ENCODE measurements at regions not wholly inside any gene's neighbourhood (a gene's known extent, or its start where the extent isn't known, plus 50 kb on each side); places are given as distances from the start of the nearest gene placed in this dataset.

DNA sequence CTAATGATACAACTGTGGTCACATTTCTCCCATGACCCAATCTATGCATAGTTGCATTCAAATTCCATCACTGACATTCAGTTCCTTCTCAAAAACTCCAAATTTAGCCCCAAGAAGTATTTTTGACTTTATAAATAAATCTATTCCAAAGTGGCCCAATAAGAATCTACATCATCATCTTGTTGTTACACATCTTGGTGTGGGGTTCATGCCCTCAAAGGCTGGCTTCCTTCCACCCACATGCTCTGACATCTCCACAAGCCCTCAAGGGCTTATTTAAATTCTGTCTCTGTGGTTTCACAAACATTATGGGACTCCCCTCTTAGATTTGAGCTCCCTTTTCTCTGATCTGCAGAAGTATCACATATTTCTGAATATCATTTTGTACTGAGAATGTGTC lies 585.3 kb upstream of the BTBD3 start (continued):
- TF ChIP-seq, protein P1, sequence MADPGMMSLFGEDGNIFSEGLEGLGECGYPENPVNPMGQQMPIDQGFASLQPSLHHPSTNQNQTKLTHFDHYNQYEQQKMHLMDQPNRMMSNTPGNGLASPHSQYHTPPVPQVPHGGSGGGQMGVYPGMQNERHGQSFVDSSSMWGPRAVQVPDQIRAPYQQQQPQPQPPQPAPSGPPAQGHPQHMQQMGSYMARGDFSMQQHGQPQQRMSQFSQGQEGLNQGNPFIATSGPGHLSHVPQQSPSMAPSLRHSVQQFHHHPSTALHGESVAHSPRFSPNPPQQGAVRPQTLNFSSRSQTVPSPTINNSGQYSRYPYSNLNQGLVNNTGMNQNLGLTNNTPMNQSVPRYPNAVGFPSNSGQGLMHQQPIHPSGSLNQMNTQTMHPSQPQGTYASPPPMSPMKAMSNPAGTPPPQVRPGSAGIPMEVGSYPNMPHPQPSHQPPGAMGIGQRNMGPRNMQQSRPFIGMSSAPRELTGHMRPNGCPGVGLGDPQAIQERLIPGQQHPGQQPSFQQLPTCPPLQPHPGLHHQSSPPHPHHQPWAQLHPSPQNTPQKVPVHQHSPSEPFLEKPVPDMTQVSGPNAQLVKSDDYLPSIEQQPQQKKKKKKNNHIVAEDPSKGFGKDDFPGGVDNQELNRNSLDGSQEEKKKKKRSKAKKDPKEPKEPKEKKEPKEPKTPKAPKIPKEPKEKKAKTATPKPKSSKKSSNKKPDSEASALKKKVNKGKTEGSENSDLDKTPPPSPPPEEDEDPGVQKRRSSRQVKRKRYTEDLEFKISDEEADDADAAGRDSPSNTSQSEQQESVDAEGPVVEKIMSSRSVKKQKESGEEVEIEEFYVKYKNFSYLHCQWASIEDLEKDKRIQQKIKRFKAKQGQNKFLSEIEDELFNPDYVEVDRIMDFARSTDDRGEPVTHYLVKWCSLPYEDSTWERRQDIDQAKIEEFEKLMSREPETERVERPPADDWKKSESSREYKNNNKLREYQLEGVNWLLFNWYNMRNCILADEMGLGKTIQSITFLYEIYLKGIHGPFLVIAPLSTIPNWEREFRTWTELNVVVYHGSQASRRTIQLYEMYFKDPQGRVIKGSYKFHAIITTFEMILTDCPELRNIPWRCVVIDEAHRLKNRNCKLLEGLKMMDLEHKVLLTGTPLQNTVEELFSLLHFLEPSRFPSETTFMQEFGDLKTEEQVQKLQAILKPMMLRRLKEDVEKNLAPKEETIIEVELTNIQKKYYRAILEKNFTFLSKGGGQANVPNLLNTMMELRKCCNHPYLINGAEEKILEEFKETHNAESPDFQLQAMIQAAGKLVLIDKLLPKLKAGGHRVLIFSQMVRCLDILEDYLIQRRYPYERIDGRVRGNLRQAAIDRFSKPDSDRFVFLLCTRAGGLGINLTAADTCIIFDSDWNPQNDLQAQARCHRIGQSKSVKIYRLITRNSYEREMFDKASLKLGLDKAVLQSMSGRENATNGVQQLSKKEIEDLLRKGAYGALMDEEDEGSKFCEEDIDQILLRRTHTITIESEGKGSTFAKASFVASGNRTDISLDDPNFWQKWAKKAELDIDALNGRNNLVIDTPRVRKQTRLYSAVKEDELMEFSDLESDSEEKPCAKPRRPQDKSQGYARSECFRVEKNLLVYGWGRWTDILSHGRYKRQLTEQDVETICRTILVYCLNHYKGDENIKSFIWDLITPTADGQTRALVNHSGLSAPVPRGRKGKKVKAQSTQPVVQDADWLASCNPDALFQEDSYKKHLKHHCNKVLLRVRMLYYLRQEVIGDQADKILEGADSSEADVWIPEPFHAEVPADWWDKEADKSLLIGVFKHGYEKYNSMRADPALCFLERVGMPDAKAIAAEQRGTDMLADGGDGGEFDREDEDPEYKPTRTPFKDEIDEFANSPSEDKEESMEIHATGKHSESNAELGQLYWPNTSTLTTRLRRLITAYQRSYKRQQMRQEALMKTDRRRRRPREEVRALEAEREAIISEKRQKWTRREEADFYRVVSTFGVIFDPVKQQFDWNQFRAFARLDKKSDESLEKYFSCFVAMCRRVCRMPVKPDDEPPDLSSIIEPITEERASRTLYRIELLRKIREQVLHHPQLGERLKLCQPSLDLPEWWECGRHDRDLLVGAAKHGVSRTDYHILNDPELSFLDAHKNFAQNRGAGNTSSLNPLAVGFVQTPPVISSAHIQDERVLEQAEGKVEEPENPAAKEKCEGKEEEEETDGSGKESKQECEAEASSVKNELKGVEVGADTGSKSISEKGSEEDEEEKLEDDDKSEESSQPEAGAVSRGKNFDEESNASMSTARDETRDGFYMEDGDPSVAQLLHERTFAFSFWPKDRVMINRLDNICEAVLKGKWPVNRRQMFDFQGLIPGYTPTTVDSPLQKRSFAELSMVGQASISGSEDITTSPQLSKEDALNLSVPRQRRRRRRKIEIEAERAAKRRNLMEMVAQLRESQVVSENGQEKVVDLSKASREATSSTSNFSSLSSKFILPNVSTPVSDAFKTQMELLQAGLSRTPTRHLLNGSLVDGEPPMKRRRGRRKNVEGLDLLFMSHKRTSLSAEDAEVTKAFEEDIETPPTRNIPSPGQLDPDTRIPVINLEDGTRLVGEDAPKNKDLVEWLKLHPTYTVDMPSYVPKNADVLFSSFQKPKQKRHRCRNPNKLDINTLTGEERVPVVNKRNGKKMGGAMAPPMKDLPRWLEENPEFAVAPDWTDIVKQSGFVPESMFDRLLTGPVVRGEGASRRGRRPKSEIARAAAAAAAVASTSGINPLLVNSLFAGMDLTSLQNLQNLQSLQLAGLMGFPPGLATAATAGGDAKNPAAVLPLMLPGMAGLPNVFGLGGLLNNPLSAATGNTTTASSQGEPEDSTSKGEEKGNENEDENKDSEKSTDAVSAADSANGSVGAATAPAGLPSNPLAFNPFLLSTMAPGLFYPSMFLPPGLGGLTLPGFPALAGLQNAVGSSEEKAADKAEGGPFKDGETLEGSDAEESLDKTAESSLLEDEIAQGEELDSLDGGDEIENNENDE (IDR thresholded peaks at IDR 0.05; ENCODE audit: insufficient replicate concordance, low read length), result no peak
- TF ChIP-seq SIX5 (IDR thresholded peaks at IDR 0.05; ENCODE audit: low read depth, low read length), result no peak
- no peak for TF ChIP-seq YY1 (IDR thresholded peaks at IDR 0.05; ENCODE audit: low read depth, low read length)
- no peak for TF ChIP-seq SP1 (IDR thresholded peaks at IDR 0.05; ENCODE audit: low read depth, low read length)
- no peak for TF ChIP-seq CEBPB (IDR thresholded peaks at IDR 0.05; ENCODE audit: low read depth, low read length)
- no peak for TF ChIP-seq ZNF274 (IDR thresholded peaks at IDR 0.05; ENCODE audit: borderline replicate concordance, extremely low read depth, low read length)
- no peak for TF ChIP-seq CBX5 (IDR thresholded peaks at IDR 0.05; ENCODE audit: low read depth, low read length)
- TF ChIP-seq CREB1 (IDR thresholded peaks at IDR 0.05), result no peak
- TF ChIP-seq RXRA (IDR thresholded peaks at IDR 0.05; ENCODE audit: insufficient read depth, low read depth, low read length), result no peak
- TF ChIP-seq E2F6 (IDR thresholded peaks at IDR 0.05), result no peak
- no peak for TF ChIP-seq POLR2A (IDR thresholded peaks at IDR 0.05; ENCODE audit: control extremely low read depth in 1 of 2, low read depth in 2 of 2, low read length in 2 of 2)
- TF ChIP-seq TCF12 (IDR thresholded peaks at IDR 0.05; ENCODE audit: low read depth, low read length), result no peak

All from H1 (cell line).